BE2C (cell line): ENCODE measurements at regions not wholly inside any gene's neighbourhood (a gene's known extent, or its start where the extent isn't known, plus 50 kb on each side); places are given as distances from the start of the nearest gene placed in this dataset.

Experiments used
- DNase-seq: peaks from one replicate; pipeline ENCODE4 v3.0.0-alpha.2; 2020
- H3K27me3 ChIP-seq: fragments of 250-450 bp; sonication (Bioruptor Pico); 2 replicates; pipeline ENCODE4 v1.5.1; 2020; ENCODE audit warnings: mild to moderate bottlenecking
- H3K36me3 ChIP-seq: fragments of 250-450 bp; sonication (Bioruptor Pico); 2 replicates; pipeline ENCODE4 v1.5.1; 2020; ENCODE audit warnings: mild to moderate bottlenecking
- H3K4me1 ChIP-seq: fragments of 250-450 bp; sonication (Bioruptor Pico); 2 replicates; pipeline ENCODE4 v1.5.1; 2020
- H3K4me3 ChIP-seq: 2 replicates; pipeline ENCODE4 v1.5.1; 2011; ENCODE audit warnings: low read depth, low read length
- H3K9me3 ChIP-seq: fragments of 250-450 bp; sonication (Bioruptor Pico); 2 replicates; pipeline ENCODE4 v1.5.1; 2020
- CTCF ChIP-seq: IDR thresholded peaks from 2 replicates; pipeline ENCODE4 v1.5.1; 2012; ENCODE audit warnings: mild to moderate bottlenecking, low read depth, low read length

- no peaks in the 10 kb centered on the region for H3K9me3 ChIP-seq
- no peak for DNase-seq
- H3K4me3 ChIP-seq = no peak overlapping the region
- H3K4me1 ChIP-seq = no peaks in the 10 kb centered on the region
- no peak for TF ChIP-seq CTCF
- H3K27me3 ChIP-seq = no peaks in the 10 kb centered on the region
- H3K36me3 ChIP-seq = no peaks in the 10 kb centered on the region
Observed at GRCh38 chr15:70535955-70536338, 227.4 kb downstream of the UACA start.

GRCh38 chr15:70535071-70535954 lies 228.0 kb downstream of the UACA start:
- H3K4me3 ChIP-seq = no peak overlapping the region
- no peaks in the 10 kb centered on the region for H3K27me3 ChIP-seq
- H3K36me3 ChIP-seq = no peaks in the 10 kb centered on the region
- no peak for DNase-seq
- H3K4me1 ChIP-seq = no peaks in the 10 kb centered on the region
- no peaks in the 10 kb centered on the region for H3K9me3 ChIP-seq
- TF ChIP-seq CTCF = no peak

- no peak overlapping the region for H3K4me3 ChIP-seq
- TF ChIP-seq CTCF = no peak
- H3K4me1 ChIP-seq = no peaks in the 10 kb centered on the region
- DNase-seq = no peak
- no peaks in the 10 kb centered on the region for H3K9me3 ChIP-seq
- H3K27me3 ChIP-seq = no peaks in the 10 kb centered on the region
- no peaks in the 10 kb centered on the region for H3K36me3 ChIP-seq
Observed at GRCh38 chr15:70533931-70534742, 229.2 kb downstream of the UACA start.

- H3K4me1 ChIP-seq = peaks cover 2% of the 10 kb centered on the region
- no peak for DNase-seq
Observed at GRCh38 chr15:70532531-70533186, 230.7 kb downstream of the UACA start.

GRCh38 chr15:70531576-70531975 lies 231.8 kb downstream of the UACA start:
- Histone ChIP-seq H3K9me3 (no peaks in the 10 kb centered on the region), H3K27me3 (no peaks in the 10 kb centered on the region), H3K4me1 (peaks cover 12% of the 10 kb centered on the region), H3K4me3 (no peak overlapping the region), H3K36me3 (no peaks in the 10 kb centered on the region)
- no peak for TF ChIP-seq CTCF
- no peak for DNase-seq

More at GRCh38 chr15:70532531-70533186, 230.7 kb downstream of the UACA start:
- Histone ChIP-seq H3K4me3 (no peak overlapping the region), H3K36me3 (no peaks in the 10 kb centered on the region), H3K27me3 (no peaks in the 10 kb centered on the region), H3K9me3 (no peaks in the 10 kb centered on the region)
- TF ChIP-seq CTCF = no peak
